HG03066 (cell line): ENCODE measurements at regions not wholly inside any gene's neighbourhood (a gene's known extent, or its start where the extent isn't known, plus 50 kb on each side); places are given as distances from the start of the nearest gene placed in this dataset.

ENCODE experiments used
- ATAC-seq: cut with Tn5 transposase; IDR thresholded peaks from one replicate; pipeline ENCODE4 v1.9.1; 2021; ENCODE audit warnings: low read depth; ENCODE audit not compliant: unreplicated experiment

GRCh38 chr15:62528505-62528904 lies 363.4 kb upstream of the C2CD4B start:
- no peak for ATAC-seq

- ATAC-seq, result no peak
These were observed 367.3 kb upstream of the C2CD4B start for GRCh38 chr15:62532367-62532766.

GRCh38 chr15:62533687-62534086 lies 368.6 kb upstream of the C2CD4B start:
- ATAC-seq, result no peak

GRCh38 chr15:62534996-62535395 lies 369.9 kb upstream of the C2CD4B start:
- no peak for ATAC-seq

GRCh38 chr15:62539236-62539635 lies 374.2 kb upstream of the C2CD4B start:
- ATAC-seq, result no peak

- ATAC-seq, result no peak
These were observed 376.2 kb upstream of the C2CD4B start for GRCh38 chr15:62541250-62541649.

GRCh38 chr15:62541846-62542245 lies 376.8 kb upstream of the C2CD4B start:
- no peak for ATAC-seq

- ATAC-seq, result no peak
These were observed 379.4 kb upstream of the C2CD4B start for GRCh38 chr15:62544446-62544845.

- no peak for ATAC-seq
These were observed 380.6 kb upstream of the C2CD4B start for GRCh38 chr15:62545467-62546227.

GRCh38 chr15:62546628-62547027 lies 381.5 kb upstream of the C2CD4B start:
- ATAC-seq, result no peak

- no peak for ATAC-seq
These were observed 382.5 kb upstream of the C2CD4B start for GRCh38 chr15:62547584-62547983.

GRCh38 chr15:62549345-62549970 lies 384.4 kb upstream of the C2CD4B start:
- no peak for ATAC-seq

- no peak for ATAC-seq
These were observed 385.0 kb upstream of the C2CD4B start for GRCh38 chr15:62550106-62550505.

GRCh38 chr15:62552444-62552843 lies 387.4 kb upstream of the C2CD4B start:
- no peak for ATAC-seq

- no peak for ATAC-seq
These were observed 389.0 kb upstream of the C2CD4B start for GRCh38 chr15:62553911-62554563.

GRCh38 chr15:62558640-62559380 lies 393.7 kb upstream of the C2CD4B start:
- no peak for ATAC-seq

GRCh38 chr15:62559381-62559733 lies 394.3 kb upstream of the C2CD4B start:
- ATAC-seq, result no peak

- ATAC-seq, result no peak
These were observed 396.0 kb upstream of the C2CD4B start for GRCh38 chr15:62561059-62561519.

- ATAC-seq, result no peak
These were observed 396.5 kb upstream of the C2CD4B start for GRCh38 chr15:62561571-62561970.

- ATAC-seq, result no peak
These were observed 400.0 kb upstream of the C2CD4B start for GRCh38 chr15:62564886-62565633.
